ENCODE measurements at regions not wholly inside any gene's neighbourhood (a gene's known extent, or its start where the extent isn't known, plus 50 kb on each side); places are given as distances from the start of the nearest gene placed in this dataset.
"Not testable (repeated sequence)": the region's sequence is repeated elsewhere in the genome, so short reads cannot be mapped to it uniquely, and the experiment has no call there.

DNA sequence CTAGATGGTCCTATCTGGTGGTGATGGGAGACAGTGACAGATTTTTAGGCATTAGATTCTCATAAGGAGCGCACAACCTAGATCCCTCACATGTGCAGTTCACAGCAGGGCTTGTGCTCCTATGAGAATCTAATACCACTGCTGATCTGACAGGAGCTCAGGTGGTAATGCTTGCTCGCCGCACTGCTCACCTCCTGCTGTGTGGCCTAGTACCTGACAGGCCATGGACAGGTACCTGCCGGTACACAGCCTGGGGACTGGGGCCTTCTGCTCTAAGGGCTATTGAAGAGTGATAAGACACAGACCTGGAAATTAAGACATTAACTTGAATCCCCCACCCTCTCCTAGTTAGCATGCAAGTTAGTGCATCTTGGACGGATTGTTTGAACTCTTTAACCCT lies 64.4 kb downstream of the KLRB1 start:
- H3K4me1 Mint-ChIP-seq; H3K27ac Mint-ChIP-seq; H3K9me3 Mint-ChIP-seq; H3K36me3 Mint-ChIP-seq (ENCODE audit: low read depth); H3K27me3 Mint-ChIP-seq; ATAC-seq; H3K4me3 Mint-ChIP-seq; DNase-seq: not testable (repeated sequence)

DNA sequence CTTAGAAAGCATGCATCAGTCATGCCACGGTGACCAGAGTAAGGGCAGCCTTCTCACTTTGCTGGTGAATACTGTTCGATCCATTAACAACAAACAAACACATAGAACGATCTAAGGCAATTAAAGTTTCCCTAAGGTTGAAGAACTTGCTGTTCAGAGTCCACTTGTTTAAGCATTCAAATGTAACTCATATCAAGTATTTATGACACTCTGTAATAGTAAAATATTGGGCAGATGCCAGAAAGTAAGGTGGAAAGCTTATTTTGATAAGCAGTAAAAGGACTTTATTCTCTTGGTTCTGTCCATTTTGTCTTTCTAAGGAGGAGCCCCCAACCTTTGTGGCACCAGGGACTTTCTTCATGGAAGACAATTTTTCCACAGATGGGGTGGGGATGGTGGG lies 64.9 kb downstream of the KLRB1 start:
- H3K36me3 Mint-ChIP-seq (ENCODE audit: low read depth); H3K9me3 Mint-ChIP-seq; H3K4me3 Mint-ChIP-seq: not testable (repeated sequence)

DNA sequence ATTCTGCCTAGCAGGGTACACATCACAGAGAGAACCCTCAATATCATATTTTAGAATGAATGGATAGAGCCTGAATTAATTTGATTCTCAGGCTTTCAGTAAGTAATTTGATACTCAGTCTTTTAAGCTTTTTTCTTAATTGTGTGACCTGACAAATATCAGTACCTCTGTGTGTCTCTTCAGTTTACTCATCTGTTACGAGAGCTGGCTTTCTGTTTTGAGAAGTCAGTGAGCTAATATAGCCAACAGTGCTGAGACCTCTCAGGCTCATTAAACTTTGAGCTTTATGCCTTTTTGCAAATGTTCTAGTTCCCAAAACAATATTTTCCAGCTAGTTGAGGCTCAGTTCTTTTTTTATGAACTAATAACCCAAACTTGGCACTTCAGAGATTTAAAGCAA lies 91.8 kb downstream of the KLRB1 start:
- not testable (repeated sequence) for ATAC-seq; H3K9me3 Mint-ChIP-seq; H3K27me3 Mint-ChIP-seq; H3K4me1 Mint-ChIP-seq; H3K27ac Mint-ChIP-seq; DNase-seq; H3K36me3 Mint-ChIP-seq (ENCODE audit: low read depth); H3K4me3 Mint-ChIP-seq

More for the DNA sequence above, 64.9 kb downstream of the KLRB1 start:
- not testable (repeated sequence) for H3K4me1 Mint-ChIP-seq, ATAC-seq, DNase-seq, H3K27ac Mint-ChIP-seq, H3K27me3 Mint-ChIP-seq

DNA sequence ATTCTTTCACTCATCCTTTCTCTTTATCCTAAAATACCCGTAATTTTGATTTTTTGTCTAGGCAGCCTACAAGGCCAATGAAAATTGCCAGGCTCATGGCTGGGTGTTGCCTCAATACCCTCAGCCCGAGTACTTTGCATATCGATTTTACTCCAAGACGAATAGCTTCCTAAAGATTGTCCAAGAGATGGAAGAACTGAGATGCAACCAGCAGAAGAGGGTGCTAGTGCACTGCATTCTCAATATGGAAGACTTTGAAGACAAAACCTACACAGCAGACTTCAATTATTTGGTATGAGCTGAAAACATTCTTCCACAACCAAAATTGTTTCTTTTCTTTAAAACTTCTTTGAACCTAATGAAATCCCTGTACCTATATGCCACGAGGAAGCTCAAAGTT lies 95.0 kb downstream of the KLRB1 start:
- H3K27ac Mint-ChIP-seq: not testable (repeated sequence)

DNA sequence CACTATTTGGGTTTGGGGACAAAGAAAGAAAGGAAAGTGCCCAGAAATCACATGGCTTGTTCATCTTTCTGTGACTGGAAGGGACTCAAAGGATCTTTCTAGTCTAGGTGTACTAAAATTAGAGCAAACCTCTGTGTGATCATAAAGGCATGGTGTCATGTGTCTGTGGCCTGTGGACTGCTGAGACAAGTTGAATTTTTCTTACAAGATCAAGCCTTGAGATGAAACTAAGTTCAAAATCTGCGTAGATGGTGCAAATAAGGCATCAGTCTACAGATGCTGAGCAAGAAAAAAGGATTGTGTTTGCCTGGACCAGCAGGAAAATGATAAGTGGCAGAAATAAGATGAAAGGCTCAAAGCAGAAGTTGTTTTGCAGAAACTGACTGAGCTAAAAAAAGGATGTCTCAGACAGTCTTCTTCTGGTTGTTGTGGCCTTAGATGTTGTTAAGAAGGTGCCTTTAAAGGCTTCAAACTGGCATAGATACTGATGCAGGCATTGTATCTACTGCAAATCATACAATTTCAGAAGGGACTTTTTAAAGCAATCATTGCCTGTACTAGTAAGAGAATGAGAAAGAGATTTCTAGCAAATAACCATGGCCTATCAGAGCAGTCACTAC lies 97.2 kb downstream of the KLRB1 start:
- H3K27ac Mint-ChIP-seq; H3K4me3 Mint-ChIP-seq; DNase-seq; H3K9me3 Mint-ChIP-seq; H3K27me3 Mint-ChIP-seq; ATAC-seq; H3K36me3 Mint-ChIP-seq (ENCODE audit: low read depth); H3K4me1 Mint-ChIP-seq: not testable (repeated sequence)

More for the DNA sequence above, 95.0 kb downstream of the KLRB1 start:
- ATAC-seq; H3K9me3 Mint-ChIP-seq; DNase-seq; H3K36me3 Mint-ChIP-seq (ENCODE audit: low read depth); H3K27me3 Mint-ChIP-seq; H3K4me3 Mint-ChIP-seq; H3K4me1 Mint-ChIP-seq: not testable (repeated sequence)

DNA sequence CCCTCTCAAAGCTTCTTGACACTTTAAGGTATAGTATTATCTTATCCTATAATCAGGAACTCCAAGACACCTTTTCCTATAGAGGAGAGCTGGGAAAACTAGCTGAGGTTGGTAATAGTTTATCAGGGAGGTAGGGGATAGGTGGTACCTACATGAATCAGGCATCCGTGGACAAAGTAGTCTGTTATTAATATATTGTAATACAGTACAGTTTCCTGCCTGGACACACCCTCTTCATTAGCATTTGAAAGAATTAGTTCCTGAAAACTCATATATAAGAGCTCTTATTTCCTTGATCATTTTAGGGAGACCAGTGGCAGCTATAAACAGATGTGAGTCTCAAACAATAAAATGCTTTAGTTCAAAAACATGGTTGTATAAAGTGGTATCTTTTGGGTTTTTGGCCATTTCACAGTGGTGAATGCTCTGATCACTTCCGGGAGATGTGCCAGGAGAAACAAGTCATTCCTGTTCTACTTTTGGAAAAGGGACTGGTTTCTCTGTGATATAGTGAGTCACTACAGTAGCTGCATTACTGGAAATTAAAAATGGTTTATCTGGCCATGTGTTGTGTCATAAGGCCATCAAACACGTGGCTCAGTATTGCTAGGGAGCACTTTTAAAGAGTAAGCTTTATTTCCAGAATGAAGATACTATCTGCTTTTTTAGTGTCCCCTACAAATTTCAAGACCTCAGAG lies 98.1 kb downstream of the KLRB1 start:
- Mint-ChIP-seq H3K36me3 (ENCODE audit: low read depth) (no peaks in the 10 kb centered on the region), H3K4me3 (no peak overlapping the region), H3K4me1 (no peaks in the 10 kb centered on the region), H3K9me3 (no peaks in the 10 kb centered on the region), H3K27me3 (no peaks in the 10 kb centered on the region), H3K27ac (no peak overlapping the region)
- DNase-seq (no peak), ATAC-seq (no peak)

DNA sequence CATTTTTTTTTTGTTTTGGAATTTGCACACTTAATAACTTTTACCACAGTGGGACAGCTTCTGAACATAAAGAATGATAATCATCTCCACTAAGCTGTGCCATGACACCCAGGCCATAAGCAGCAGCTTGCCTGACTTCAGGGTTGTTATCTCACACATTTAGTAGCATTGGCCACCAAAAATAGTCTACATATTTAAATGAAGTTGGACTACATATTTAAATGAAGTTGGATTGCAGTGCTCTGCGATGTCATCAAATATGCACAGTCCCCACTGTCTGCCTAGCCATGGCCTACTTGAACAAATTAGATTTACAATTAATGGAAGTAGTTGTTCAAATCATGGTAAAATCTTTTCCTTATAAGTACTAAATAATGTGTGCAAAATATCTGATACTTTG lies 101.0 kb downstream of the KLRB1 start:
- no peak overlapping the region for H3K4me3 Mint-ChIP-seq
- H3K36me3 Mint-ChIP-seq (ENCODE audit: low read depth): no peaks in the 10 kb centered on the region
- ATAC-seq (no peak), DNase-seq (no peak)
- no peaks in the 10 kb centered on the region for H3K27me3 Mint-ChIP-seq
- H3K27ac Mint-ChIP-seq: no peak overlapping the region
- no peaks in the 10 kb centered on the region for H3K4me1 Mint-ChIP-seq
- no peaks in the 10 kb centered on the region for H3K9me3 Mint-ChIP-seq

DNA sequence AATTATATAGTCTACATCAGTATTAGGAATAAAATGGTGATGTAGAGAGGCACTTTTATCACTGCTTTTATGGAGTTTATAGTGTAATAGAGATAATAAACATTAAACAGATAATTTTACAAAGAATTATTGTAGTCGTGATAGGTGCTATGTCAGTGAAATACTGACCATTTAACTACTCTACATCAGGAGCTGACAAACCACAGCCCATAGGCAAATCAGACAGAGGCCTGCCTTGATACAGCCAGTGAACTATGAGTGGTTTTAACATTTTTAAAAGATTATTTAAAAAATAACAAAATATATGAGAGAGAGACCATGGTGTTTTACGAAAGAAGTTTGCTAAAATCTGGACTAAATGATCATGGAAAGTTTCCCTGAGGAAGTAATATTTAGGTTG lies 104.3 kb downstream of the KLRB1 start:
- not testable (repeated sequence) for H3K27me3 Mint-ChIP-seq

DNA sequence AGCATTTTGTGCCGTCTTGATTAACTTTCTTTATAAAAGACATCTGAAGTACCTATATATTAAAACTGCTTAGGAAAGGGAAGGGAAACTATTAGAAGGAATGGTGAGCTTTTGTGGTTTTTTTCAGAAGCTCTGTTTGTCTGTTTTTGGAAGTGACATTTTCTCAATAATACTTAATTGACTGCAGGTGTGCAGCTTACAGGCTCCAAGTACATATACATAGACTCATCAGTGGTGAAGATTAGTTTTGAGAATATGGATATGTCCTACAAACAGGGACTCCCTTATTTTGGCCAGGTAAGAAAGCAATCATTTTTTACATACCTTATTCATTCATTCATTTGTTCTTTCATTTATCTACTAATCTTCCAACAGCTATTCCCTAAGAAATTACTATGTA lies 104.9 kb downstream of the KLRB1 start:
- not testable (repeated sequence) for H3K27ac Mint-ChIP-seq; H3K27me3 Mint-ChIP-seq; H3K4me1 Mint-ChIP-seq; ATAC-seq; H3K4me3 Mint-ChIP-seq; H3K9me3 Mint-ChIP-seq; H3K36me3 Mint-ChIP-seq (ENCODE audit: low read depth); DNase-seq

More for the DNA sequence above, 104.3 kb downstream of the KLRB1 start:
- not testable (repeated sequence) for ATAC-seq; H3K36me3 Mint-ChIP-seq (ENCODE audit: low read depth); H3K4me1 Mint-ChIP-seq; DNase-seq; H3K27ac Mint-ChIP-seq; H3K4me3 Mint-ChIP-seq; H3K9me3 Mint-ChIP-seq

DNA sequence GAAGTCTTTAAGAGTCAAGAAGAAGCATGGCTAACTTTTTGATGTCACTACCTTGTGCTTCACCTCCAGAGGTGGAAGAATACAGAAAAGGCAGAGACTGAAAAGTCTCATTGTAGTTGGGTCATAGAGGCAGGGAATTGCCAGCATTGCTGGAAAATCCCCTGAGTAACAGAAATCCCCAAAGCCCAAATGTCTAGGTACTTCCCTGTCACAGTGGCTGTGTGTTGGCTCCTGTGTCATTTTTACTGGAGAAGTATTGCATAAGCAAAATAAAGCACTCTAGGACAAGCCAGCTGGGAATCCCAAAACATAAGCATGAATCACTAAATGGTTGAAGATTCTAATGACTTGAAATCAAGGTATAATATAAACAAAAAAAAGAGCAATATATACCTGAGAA lies 114.4 kb downstream of the KLRB1 start:
- not testable (repeated sequence) for H3K4me3 Mint-ChIP-seq; DNase-seq; ATAC-seq; H3K4me1 Mint-ChIP-seq; H3K36me3 Mint-ChIP-seq (ENCODE audit: low read depth); H3K9me3 Mint-ChIP-seq; H3K27ac Mint-ChIP-seq; H3K27me3 Mint-ChIP-seq

DNA sequence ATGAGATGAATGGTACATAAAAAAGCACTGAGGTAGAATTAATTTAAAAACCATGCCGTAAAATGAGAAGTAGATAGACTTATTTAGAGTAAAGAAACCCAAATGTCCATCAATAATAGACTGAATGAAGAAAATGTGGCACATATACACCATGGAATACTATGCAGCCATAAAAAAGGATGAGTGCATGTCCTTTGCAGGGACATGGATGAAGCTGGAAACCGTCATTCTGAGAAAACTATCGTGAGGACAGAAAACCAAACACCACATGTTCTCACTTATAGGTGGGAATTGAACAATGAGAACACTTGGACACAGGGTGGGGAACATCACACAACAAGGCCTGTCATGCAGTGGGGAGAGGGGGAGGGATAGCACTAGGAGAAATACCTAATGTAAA lies 126.4 kb downstream of the KLRB1 start:
- H3K9me3 Mint-ChIP-seq; H3K4me3 Mint-ChIP-seq; H3K36me3 Mint-ChIP-seq (ENCODE audit: low read depth); ATAC-seq; H3K27me3 Mint-ChIP-seq; H3K4me1 Mint-ChIP-seq; H3K27ac Mint-ChIP-seq; DNase-seq: not testable (repeated sequence)

DNA sequence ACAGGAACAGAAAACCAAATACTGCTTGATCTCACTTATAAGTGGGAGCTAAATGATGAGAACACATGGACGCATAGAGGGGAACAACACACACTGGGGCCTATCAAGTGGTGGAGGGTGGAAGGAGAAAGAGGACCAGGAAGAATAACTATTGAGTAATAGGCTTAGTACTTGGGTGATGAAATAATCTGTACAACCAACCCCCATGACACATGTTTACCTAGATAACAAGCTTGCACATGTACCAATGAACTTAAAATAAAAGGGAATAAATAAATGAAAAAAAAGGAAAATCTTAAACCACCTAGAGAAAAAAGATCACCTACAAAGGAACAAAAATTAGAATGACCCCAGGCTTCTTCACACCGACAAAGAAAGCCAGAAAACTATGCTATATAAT lies 133.5 kb downstream of the KLRB1 start:
- not testable (repeated sequence) for DNase-seq; H3K27me3 Mint-ChIP-seq; H3K27ac Mint-ChIP-seq; H3K4me3 Mint-ChIP-seq; H3K36me3 Mint-ChIP-seq (ENCODE audit: low read depth); H3K9me3 Mint-ChIP-seq; ATAC-seq
- peaks cover 16% of the 10 kb centered on the region for H3K4me1 Mint-ChIP-seq

DNA sequence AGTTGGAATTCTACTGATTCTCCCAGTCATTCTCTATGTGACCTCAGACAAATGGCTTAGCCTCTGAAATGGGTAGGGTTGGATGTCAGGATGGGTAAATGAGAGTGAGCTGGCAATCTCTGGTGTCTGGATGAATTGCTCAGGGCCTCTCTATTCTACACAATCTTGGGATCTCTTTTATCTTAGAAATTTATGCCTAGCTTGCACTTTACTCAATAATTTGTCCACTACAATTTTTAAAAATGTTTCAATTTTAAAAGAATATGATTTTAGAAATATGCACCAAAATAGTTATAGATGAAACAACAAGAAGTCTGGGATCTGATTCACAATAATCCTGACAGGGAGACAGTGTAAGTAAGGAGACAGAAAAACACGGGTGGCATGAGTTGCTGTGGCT lies 134.1 kb downstream of the KLRB1 start:
- H3K27me3 Mint-ChIP-seq; H3K36me3 Mint-ChIP-seq (ENCODE audit: low read depth); ATAC-seq; H3K9me3 Mint-ChIP-seq; H3K27ac Mint-ChIP-seq; H3K4me3 Mint-ChIP-seq; DNase-seq: not testable (repeated sequence)
- H3K4me1 Mint-ChIP-seq: peaks cover 16% of the 10 kb centered on the region

DNA sequence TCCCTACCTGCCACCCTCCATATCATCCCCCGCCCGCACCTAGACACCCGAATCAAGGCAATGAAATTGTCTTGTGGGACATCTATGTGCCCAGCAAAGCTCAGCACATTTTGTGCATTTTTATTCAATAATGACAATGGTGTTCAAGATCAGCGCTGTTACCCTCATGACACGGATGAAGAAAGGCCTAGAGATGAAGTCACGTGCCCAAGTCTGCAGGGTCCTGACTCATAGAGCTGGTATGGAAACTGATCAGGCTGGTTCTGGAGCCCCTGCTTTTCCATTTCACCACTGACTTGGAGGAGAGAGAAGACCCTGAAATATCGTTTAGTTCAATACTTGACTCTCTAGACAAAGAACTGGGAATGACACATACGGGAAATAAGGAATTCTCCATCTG lies 136.2 kb downstream of the KLRB1 start:
- peaks cover 20% of the 10 kb centered on the region for H3K4me1 Mint-ChIP-seq
- not testable (repeated sequence) for H3K27ac Mint-ChIP-seq; H3K4me3 Mint-ChIP-seq; H3K9me3 Mint-ChIP-seq; H3K27me3 Mint-ChIP-seq; H3K36me3 Mint-ChIP-seq (ENCODE audit: low read depth); DNase-seq; ATAC-seq

DNA sequence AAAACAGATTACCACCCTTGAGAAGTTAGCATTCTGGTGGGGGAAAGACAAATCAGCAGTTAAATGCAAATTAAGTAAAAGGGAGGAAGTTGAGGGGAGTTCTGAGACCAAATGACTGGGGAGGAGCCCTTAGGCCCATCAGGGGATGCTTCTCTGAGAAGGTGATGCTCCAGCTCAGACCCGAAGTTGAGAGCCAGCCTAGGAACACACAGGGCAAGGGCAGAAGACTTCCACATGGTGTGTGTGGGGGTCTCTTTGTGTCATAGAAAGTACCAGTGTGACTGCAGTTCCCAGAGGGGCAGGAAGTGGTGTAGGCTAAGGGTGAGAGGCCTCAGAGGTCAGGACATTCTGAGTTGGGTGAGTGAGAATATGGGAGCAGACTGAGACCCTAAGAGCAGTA lies 137.3 kb downstream of the KLRB1 start:
- H3K36me3 Mint-ChIP-seq (ENCODE audit: low read depth); H3K4me3 Mint-ChIP-seq; H3K9me3 Mint-ChIP-seq; DNase-seq; H3K27me3 Mint-ChIP-seq: not testable (repeated sequence)
- Mint-ChIP-seq H3K27ac (peak overlapping the region; percentile 67), H3K4me1 (peaks cover 20% of the 10 kb centered on the region)
- peak; percentile 79 for ATAC-seq

Data from activated naive CD8-positive, alpha-beta T cell treated with anti-CD3 and anti-CD28 coated beads, Interleukin-2, amount 50 U/mL, for 24 hours (primary cell).